GM12878 (cell line): ENCODE measurements at regions not wholly inside any gene's neighbourhood (a gene's known extent, or its start where the extent isn't known, plus 50 kb on each side); places are given as distances from the start of the nearest gene placed in this dataset.

Source experiments
- ATAC-seq: fragments of 200-7000 bp; cut with Tn5 transposase; 3 replicates; pipeline ENCODE4 v1.9.1; 2020; ENCODE audit warnings: mild to moderate bottlenecking, moderate library complexity
- BruUV-seq: library from RNA; stranded (reverse); fragments of 400-500 nt; replicated peaks from 2 replicates; lab custom pipeline; 2021; lab: Mats Ljungman, UMichigan
- CTCF ChIA-PET: fragments of 300-600 bp; sonication (Branson Sonifier 250); formaldehyde crosslinking; extraction: SDS; loops from one replicate; lab custom pipeline; 2021; ENCODE audit warnings: inconsistent platforms; lab: Yijun Ruan, JAX
- POLR2A ChIA-PET: fragments of 350-600 bp; formaldehyde crosslinking; extraction: SDS; loops from one replicate; lab custom pipeline; 2021; ENCODE audit warnings: inconsistent platforms; lab: Charles Lee
- RAD21 ChIA-PET: fragments of 300-600 bp; sonication (Branson Sonifier 250); formaldehyde crosslinking; loops from one replicate; lab custom pipeline; 2023; ENCODE audit warnings: antibody characterized with exemption; ENCODE audit not compliant: unreplicated experiment; lab: Charles Lee
- SMC1A ChIA-PET: fragments of 300-600 bp; sonication (Branson Sonifier 250); formaldehyde crosslinking; loops from one replicate; lab custom pipeline; 2023; ENCODE audit not compliant: unreplicated experiment, uncharacterized antibody; lab: Charles Lee
- DNase-seq: peaks from one replicate; pipeline ENCODE4 v3.0.0-alpha.2; 2011; ENCODE audit warnings: low read depth, low spot score
- FAIRE-seq: peaks from 3 replicates; lab custom pipeline; 2011; peaks lifted over from hg19 to GRCh38; lab: Jason Lieb, UNC
- H2AFZ ChIP-seq: 2 replicates; pipeline ENCODE4 v1.6.0; 2011; ENCODE audit warnings: low read depth, low read length, control low read depth; ENCODE audit not compliant: control insufficient read depth
- H3K27ac ChIP-seq: 2 replicates; pipeline ENCODE4 v1.5.1; 2011; ENCODE audit warnings: control low read depth; ENCODE audit not compliant: control insufficient read depth, insufficient read depth
- H3K27me3 ChIP-seq, 2 experiments: replicated peaks in 1 of 2; 2 replicates each; pipeline versions ENCODE4 v1.6.0 to v1.6.1; 2011; ENCODE audit warnings: low read length in 1 of 2; ENCODE audit not compliant: control insufficient read depth in 2 of 2, insufficient read depth in 2 of 2
- H3K36me3 ChIP-seq, 2 experiments: 2 replicates each; pipeline ENCODE4 v1.5.1; 2011; ENCODE audit warnings: low read length in 1 of 2; ENCODE audit not compliant: control insufficient read depth in 2 of 2, insufficient read depth in 2 of 2
- H3K4me1 ChIP-seq: 2 replicates; pipeline ENCODE4 v1.6.1; 2011; ENCODE audit warnings: mild to moderate bottlenecking, low read length, moderate library complexity, mixed read lengths; ENCODE audit not compliant: control insufficient read depth, insufficient read depth
- H3K4me2 ChIP-seq: 2 replicates; pipeline ENCODE4 v1.6.0; 2011; ENCODE audit warnings: control low read depth; ENCODE audit not compliant: control insufficient read depth, insufficient read depth
- H3K4me3 ChIP-seq: fragments of 200-600 bp; sonication (generic); 2 replicates; pipeline ENCODE4 v1.5.1; 2016
- H3K79me2 ChIP-seq: 2 replicates; pipeline ENCODE4 v1.6.0; 2011; ENCODE audit warnings: low read length; ENCODE audit not compliant: control insufficient read depth, insufficient read depth
- H3K9ac ChIP-seq: 2 replicates; pipeline ENCODE4 v1.8.0; 2011; ENCODE audit warnings: low read length, control low read depth, mixed read lengths; ENCODE audit not compliant: control insufficient read depth, insufficient read depth
- H3K9me3 ChIP-seq: replicated peaks from 3 replicates; pipeline ENCODE4 v1.5.1; 2011; ENCODE audit warnings: mild to moderate bottlenecking, low read length; ENCODE audit not compliant: control insufficient read depth, insufficient read depth
- H4K20me1 ChIP-seq: 2 replicates; pipeline ENCODE4 v1.6.0; 2011; ENCODE audit not compliant: control insufficient read depth, insufficient read depth
- ATF2 ChIP-seq: IDR thresholded peaks from 2 replicates; pipeline ENCODE4 v1.6.1; 2012; ENCODE audit warnings: low read length, inconsistent platforms
- HCFC1 ChIP-seq: fragments of 150-350 bp; IDR thresholded peaks from 2 replicates; pipeline ENCODE4 v1.6.1; 2014; ENCODE audit warnings: low read length
- NR2F1 ChIP-seq: fragments of 450-650 bp; conservative IDR thresholded peaks from 2 replicates; pipeline ENCODE4 v1.6.1; 2017; ENCODE audit warnings: mild to moderate bottlenecking
- PBX3 ChIP-seq: IDR thresholded peaks from 2 replicates; pipeline ENCODE4 v1.6.1; 2011; ENCODE audit warnings: mild to moderate bottlenecking, low read depth, low read length, moderate library complexity; ENCODE audit not compliant: insufficient replicate concordance
- REST ChIP-seq: IDR thresholded peaks from 2 replicates; pipeline ENCODE4 v1.6.1; 2012; ENCODE audit warnings: mild to moderate bottlenecking, low read depth, low read length
- SUPT20H ChIP-seq: IDR thresholded peaks from 2 replicates; pipeline ENCODE4 v1.6.1; 2011; ENCODE audit warnings: low read depth, mild to moderate bottlenecking, low read length, moderate library complexity, borderline replicate concordance; ENCODE audit not compliant: control insufficient read depth
- WGBS: methylation state at CpG from one replicate; pipeline ENCODE4 v1.1.6; 2016; ENCODE audit warnings: low lambda C conversion rate; ENCODE audit not compliant: insufficient replicate concordance, insufficient coverage; ENCODE audit errors: missing lambda C conversion rate; 5-methylcytosine and 5-hydroxymethylcytosine counted together
- in situ Hi-C: fragments of 300-500 bp; cut with MboI; formaldehyde crosslinking; loops from 9 replicates; pipeline ENCODE4 v1.14.3; 2018; ENCODE audit warnings: mixed read lengths
- intact Hi-C: fragments of 100-400 bp; cut with micrococcal nuclease; formaldehyde crosslinking; loops from one replicate; pipeline ENCODE4 v1.14.2; 2022; ENCODE audit not compliant: unreplicated experiment

- no peaks in the 10 kb centered on the region; the same call in 2 of the 3 replicates for H3K9me3 ChIP-seq
- in situ Hi-C loops = no loop called here
- ChIA-PET SMC1A (no interaction called here), POLR2A (no interaction called here), RAD21 (no interaction called here), CTCF (no interaction called here)
- H3K4me2 ChIP-seq = no peak overlapping the region
- no peak for DNase-seq
- no peaks in the 10 kb centered on the region for H3K4me1 ChIP-seq
- H4K20me1 ChIP-seq = 0 out of 2 replicates have a peak, but pooled peaks cover 2% of the 10 kb centered on the region
- H3K36me3 ChIP-seq = no peaks in the 10 kb centered on the region
- H3K4me3 ChIP-seq = no peak overlapping the region
- intact Hi-C loops = no loop called here
- no TSS peak for BruUV-seq
- H3K27ac ChIP-seq = no peak overlapping the region
- no peak for ATAC-seq
- H3K9ac ChIP-seq = no peak overlapping the region
- no peaks in the 10 kb centered on the region; a peak in 2 of 4 replicates for H3K27me3 ChIP-seq
- FAIRE-seq = no peak
- TF ChIP-seq ATF2 = no peak
- no peak for TF ChIP-seq HCFC1
- TF ChIP-seq SUPT20H = no peak
- 23% methylated on average over 4 of the region's 4 CpGs for WGBS
- H3K79me2 ChIP-seq = no peaks in the 10 kb centered on the region
- H2AFZ ChIP-seq = no peak overlapping the region
Measured at GRCh38 chr6:2550247-2550646, 200.5 kb downstream of the MYLK4 start.

GRCh38 chr6:2549834-2550233, 200.9 kb downstream of the MYLK4 start:
- ATAC-seq (no peak), FAIRE-seq (no peak), DNase-seq (no peak)
- Histone ChIP-seq H3K4me3 (no peak overlapping the region), H3K27me3 (no peaks in the 10 kb centered on the region; a peak in 2 of 4 replicates), H2AFZ (no peak overlapping the region), H3K79me2 (no peaks in the 10 kb centered on the region), H3K9ac (no peak overlapping the region), H4K20me1 (0 out of 2 replicates have a peak, but pooled peaks cover 2% of the 10 kb centered on the region), H3K4me1 (no peaks in the 10 kb centered on the region), H3K36me3 (no peaks in the 10 kb centered on the region), H3K9me3 (no peaks in the 10 kb centered on the region; the same call in 2 of the 3 replicates), H3K27ac (no peak overlapping the region), H3K4me2 (no peak overlapping the region)
- CTCF ChIA-PET = no interaction called here
- in situ Hi-C loops (no loop called here), intact Hi-C loops (no loop called here)
- POLR2A ChIA-PET = no interaction called here
- RAD21 ChIA-PET = no interaction called here
- no TSS peak for BruUV-seq
- WGBS = 4% methylated on average over 3 of the region's 3 CpGs
- SMC1A ChIA-PET = no interaction called here
- TF ChIP-seq REST (no peak), PBX3 (no peak), NR2F1 (no peak)
